Endothelial cell of umbilical vein (primary cell): ENCODE measurements at regions not wholly inside any gene's neighbourhood (a gene's known extent, or its start where the extent isn't known, plus 50 kb on each side); places are given as distances from the start of the nearest gene placed in this dataset.

Experiments
- BruUV-seq: library from RNA; stranded (reverse); fragments of 400-500 nt; replicated peaks from 2 replicates; lab custom pipeline; 2021; lab: Mats Ljungman, UMichigan
- CTCF ChIA-PET: fragments of 300-600, 350-600 bp; sonication (Branson Sonifier 250); formaldehyde crosslinking; loops from one replicate; lab custom pipeline; 2021; ENCODE audit warnings: antibody characterized with exemption, inconsistent platforms; lab: Charles Lee
- POLR2A ChIA-PET: fragments of 300-600, 350-600 bp; sonication (Branson Sonifier 250); formaldehyde crosslinking; loops from one replicate; lab custom pipeline; 2021; ENCODE audit warnings: antibody characterized with exemption, inconsistent platforms; lab: Charles Lee
- DNase-seq: peaks from one replicate; pipeline ENCODE4 v3.0.0-alpha.2; 2011; ENCODE audit warnings: low read depth, low spot score
- FAIRE-seq: peaks from 2 replicates; lab custom pipeline; 2011; peaks lifted over from hg19 to GRCh38; lab: Jason Lieb, UNC
- H2AFZ ChIP-seq: 2 replicates; pipeline ENCODE4 v1.6.0; 2012; ENCODE audit warnings: low read depth, low read length, control low read depth, inconsistent platforms
- H3K27ac ChIP-seq: 2 replicates; pipeline ENCODE4 v1.5.1; 2011; ENCODE audit warnings: low read depth, mild to moderate bottlenecking, control low read depth, low read length, moderate library complexity; ENCODE audit not compliant: insufficient read depth
- H3K27me3 ChIP-seq, 2 experiments: 2 replicates each; pipeline versions ENCODE4 v1.6.0 to v1.6.1; 2011; ENCODE audit warnings: low read length in 2 of 2, mixed read lengths in 1 of 2; ENCODE audit not compliant: control insufficient read depth in 2 of 2, insufficient read depth in 2 of 2
- H3K36me3 ChIP-seq, 2 experiments: 2 replicates in 1 of 2; 3 replicates in 1 of 2; pipeline ENCODE4 v1.5.1; 2011; ENCODE audit warnings: low read length in 2 of 2, mild to moderate bottlenecking in 1 of 2, moderate library complexity in 1 of 2; ENCODE audit not compliant: control insufficient read depth in 2 of 2, insufficient read depth in 2 of 2; ENCODE audit errors: extremely low read depth in 1 of 2
- H3K4me1 ChIP-seq: 3 replicates; pipeline ENCODE4 v1.5.1; 2011; ENCODE audit warnings: mild to moderate bottlenecking, low read length; ENCODE audit not compliant: control insufficient read depth, insufficient read depth; ENCODE audit errors: extremely low read depth
- H3K4me2 ChIP-seq: 2 replicates; pipeline ENCODE4 v1.6.1; 2011; ENCODE audit warnings: low read length, control low read depth, mixed read lengths; ENCODE audit not compliant: insufficient read depth
- H3K4me3 ChIP-seq, 3 experiments: fragments of 200-600 bp in 1 of 3; sonication (generic), shearing (Covaris generic) in 1 of 3; replicated peaks in 1 of 3; 2 replicates each; pipeline ENCODE4 v1.5.1; 2011 to 2016; ENCODE audit warnings: control low read depth in 3 of 3, low read length in 3 of 3, mild to moderate bottlenecking in 2 of 3, inconsistent platforms in 1 of 3, low read depth in 1 of 3, moderate library complexity in 1 of 3; ENCODE audit not compliant: insufficient read depth in 1 of 3
- H3K79me2 ChIP-seq: 2 replicates; pipeline ENCODE4 v1.6.0; 2012; ENCODE audit warnings: low read length, inconsistent platforms; ENCODE audit not compliant: control insufficient read depth, insufficient read depth
- H3K9ac ChIP-seq: replicated peaks from 2 replicates; pipeline ENCODE3; 2011; ENCODE audit warnings: low read length, control low read depth; ENCODE audit not compliant: insufficient read depth; ENCODE audit errors: extremely low read depth
- H3K9me1 ChIP-seq: replicated peaks from 3 replicates; pipeline ENCODE4 v1.6.0; 2011; ENCODE audit warnings: mild to moderate bottlenecking, low read length; ENCODE audit not compliant: control insufficient read depth, insufficient read depth; ENCODE audit errors: extremely low read depth
- H3K9me3 ChIP-seq: replicated peaks from 2 replicates; pipeline ENCODE4 v1.5.1; 2012; ENCODE audit warnings: low read length, inconsistent platforms; ENCODE audit not compliant: control insufficient read depth, insufficient read depth
- H4K20me1 ChIP-seq: replicated peaks from 2 replicates; pipeline ENCODE3; 2011; ENCODE audit warnings: mild to moderate bottlenecking, low read length; ENCODE audit not compliant: control insufficient read depth, insufficient read depth; ENCODE audit errors: extremely low read depth
- EZH2 ChIP-seq: IDR thresholded peaks from 2 replicates; pipeline ENCODE4 v1.6.1; 2012; ENCODE audit warnings: borderline replicate concordance, low read depth, mild to moderate bottlenecking, moderate library complexity, low read length, inconsistent platforms; ENCODE audit not compliant: severe bottlenecking
- FOS ChIP-seq: IDR thresholded peaks from 2 replicates; pipeline ENCODE4 v1.6.1; 2011; ENCODE audit warnings: mild to moderate bottlenecking, low read length, moderate library complexity, borderline replicate concordance; ENCODE audit not compliant: insufficient read depth
- GATA2 ChIP-seq: IDR thresholded peaks from 2 replicates; pipeline ENCODE4 v1.7.0; 2011; ENCODE audit warnings: low read depth, mild to moderate bottlenecking, moderate library complexity, mixed read lengths, low read length; ENCODE audit not compliant: insufficient read length, insufficient read depth
- JUN ChIP-seq: IDR thresholded peaks from 2 replicates; pipeline ENCODE4 v1.6.1; 2011; ENCODE audit warnings: borderline replicate concordance, low read depth; ENCODE audit not compliant: insufficient read length, insufficient read depth
- MYC ChIP-seq: IDR thresholded peaks from one replicate; pipeline ENCODE4 v1.6.1; 2011; ENCODE audit warnings: mild to moderate bottlenecking, low read depth, low read length
- POLR2A ChIP-seq: IDR thresholded peaks from 2 replicates; pipeline ENCODE4 v1.6.1; 2012; ENCODE audit warnings: low read depth, mild to moderate bottlenecking, control low read depth, low read length
- POLR2AphosphoS5 ChIP-seq: IDR thresholded peaks from 2 replicates; pipeline ENCODE4 v1.6.1; 2012; ENCODE audit warnings: low read depth, mild to moderate bottlenecking, control low read depth, low read length, moderate library complexity; ENCODE audit not compliant: insufficient read depth
- dilution Hi-C: fragments of 300-500 bp; cut with MboI; formaldehyde crosslinking; loops from one replicate; pipeline ENCODE4 v1.15.0; 2019; ENCODE audit warnings: low sequenced_read_pairs; ENCODE audit not compliant: extremely low pct_ligation_motif_present
- intact Hi-C: fragments of 100-400 bp; cut with micrococcal nuclease; formaldehyde crosslinking; loops from one replicate; pipeline ENCODE4 v1.10.0; 2022
- TF ChIP-seq, protein P1 (sequence below): IDR thresholded peaks from 2 replicates; pipeline ENCODE4 v1.6.1; 2011; ENCODE audit not compliant: insufficient read depth, insufficient read length
- TF ChIP-seq, protein P2 (sequence below), 2 donors: IDR thresholded peaks; 1 replicate in 1 of 2; 2 replicates in 1 of 2; pipeline ENCODE4 v1.5.1; 2011; ENCODE audit warnings: low read length in 2 of 2, mild to moderate bottlenecking in 2 of 2, moderate library complexity in 2 of 2, control low read depth in 1 of 2, inconsistent platforms in 1 of 2, low read depth in 1 of 2; ENCODE audit not compliant: insufficient read depth in 1 of 2; ENCODE audit errors: extremely low read depth in 1 of 2

DNA sequence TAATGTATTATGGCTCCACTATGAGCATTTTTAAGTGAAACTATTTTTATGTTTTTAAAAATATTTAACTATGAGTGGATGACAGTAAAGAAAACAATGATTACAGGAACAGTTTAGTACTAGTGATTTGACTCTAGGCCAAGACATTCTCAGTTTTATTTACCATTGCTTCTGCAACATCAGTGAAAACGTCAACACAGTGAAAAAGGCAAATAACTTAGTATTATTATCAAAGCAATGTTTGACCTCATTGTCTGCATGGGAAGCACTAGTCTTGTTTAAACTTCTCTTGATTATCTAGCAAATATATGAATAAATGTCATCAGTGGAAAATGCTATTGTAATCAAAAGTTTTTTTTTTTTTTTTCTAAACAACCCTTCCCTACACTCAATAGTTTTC lies 165.0 kb downstream of the HTR1B start:
- TF ChIP-seq POLR2AphosphoS5 (no peak), MYC (no peak), POLR2A (no peak), FOS (no peak), EZH2 (no peak), GATA2 (no peak), JUN (no peak)
- TF ChIP-seq, protein P1, sequence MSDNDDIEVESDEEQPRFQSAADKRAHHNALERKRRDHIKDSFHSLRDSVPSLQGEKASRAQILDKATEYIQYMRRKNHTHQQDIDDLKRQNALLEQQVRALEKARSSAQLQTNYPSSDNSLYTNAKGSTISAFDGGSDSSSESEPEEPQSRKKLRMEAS, result no peak
- TF ChIP-seq, protein P2, sequence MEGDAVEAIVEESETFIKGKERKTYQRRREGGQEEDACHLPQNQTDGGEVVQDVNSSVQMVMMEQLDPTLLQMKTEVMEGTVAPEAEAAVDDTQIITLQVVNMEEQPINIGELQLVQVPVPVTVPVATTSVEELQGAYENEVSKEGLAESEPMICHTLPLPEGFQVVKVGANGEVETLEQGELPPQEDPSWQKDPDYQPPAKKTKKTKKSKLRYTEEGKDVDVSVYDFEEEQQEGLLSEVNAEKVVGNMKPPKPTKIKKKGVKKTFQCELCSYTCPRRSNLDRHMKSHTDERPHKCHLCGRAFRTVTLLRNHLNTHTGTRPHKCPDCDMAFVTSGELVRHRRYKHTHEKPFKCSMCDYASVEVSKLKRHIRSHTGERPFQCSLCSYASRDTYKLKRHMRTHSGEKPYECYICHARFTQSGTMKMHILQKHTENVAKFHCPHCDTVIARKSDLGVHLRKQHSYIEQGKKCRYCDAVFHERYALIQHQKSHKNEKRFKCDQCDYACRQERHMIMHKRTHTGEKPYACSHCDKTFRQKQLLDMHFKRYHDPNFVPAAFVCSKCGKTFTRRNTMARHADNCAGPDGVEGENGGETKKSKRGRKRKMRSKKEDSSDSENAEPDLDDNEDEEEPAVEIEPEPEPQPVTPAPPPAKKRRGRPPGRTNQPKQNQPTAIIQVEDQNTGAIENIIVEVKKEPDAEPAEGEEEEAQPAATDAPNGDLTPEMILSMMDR (IDR thresholded peaks at IDR 0.05; ENCODE audit: extremely low read depth in 1 of 2, insufficient read depth in 1 of 2, low read depth in 1 of 2, low read length in 2 of 2), result no peak
- Histone ChIP-seq H3K9me3 (no peaks in the 10 kb centered on the region), H3K4me2 (no peak overlapping the region), H3K27ac (no peak overlapping the region), H3K27me3 (no peaks in the 10 kb centered on the region), H3K4me3 (no peak overlapping the region), H3K9me1 (no peaks in the 10 kb centered on the region), H4K20me1 (no peaks in the 10 kb centered on the region), H2AFZ (no peak overlapping the region), H3K9ac (no peak overlapping the region), H3K4me1 (peaks cover 33% of the 10 kb centered on the region), H3K79me2 (no peaks in the 10 kb centered on the region), H3K36me3 (no peaks in the 10 kb centered on the region)
- POLR2A ChIA-PET, result interaction anchor here (0.6 to 0.7 kb wide), 2 partner anchors 159 to 251 kb away, joined by 4 to 5 read pairs; no protein-coding TSS in a partner anchor
- CTCF ChIA-PET, result interaction anchor here (1.7 kb wide), 1 partner anchor 159 kb away, joined by 3 read pairs; no protein-coding TSS in a partner anchor
- BruUV-seq, result no TSS peak
- FAIRE-seq (peak; percentile 38), DNase-seq (peak; percentile 28)
- dilution Hi-C loops (no loop called here), intact Hi-C loops (no loop called here)
